HepG2 (cell line): ENCODE measurements at regions not wholly inside any gene's neighbourhood (a gene's known extent, or its start where the extent isn't known, plus 50 kb on each side); places are given as distances from the start of the nearest gene placed in this dataset.

Experiments used
- HOXA5 ChIP-seq: sonication (generic); formaldehyde crosslinking; IDR thresholded peaks from 2 replicates; pipeline ENCODE4 v1.4.0; 2020; ENCODE audit warnings: missing genetic modification reagents
- KIAA2018 ChIP-seq: sonication (generic); formaldehyde crosslinking; IDR thresholded peaks from 2 replicates; pipeline ENCODE4 v1.5.0; 2020; ENCODE audit warnings: mild to moderate bottlenecking, missing genetic modification reagents, borderline replicate concordance
- MAFF ChIP-seq: IDR thresholded peaks from 2 replicates; pipeline ENCODE4 v1.6.1; 2011; ENCODE audit warnings: low read depth, low read length, improper control_type of control experiment
- MXD1 ChIP-seq: sonication (generic); formaldehyde crosslinking; IDR thresholded peaks from 2 replicates; pipeline ENCODE4 v1.4.0; 2020; ENCODE audit warnings: mild to moderate bottlenecking, missing genetic modification reagents
- PHF8 ChIP-seq: sonication (generic); formaldehyde crosslinking; IDR thresholded peaks from 2 replicates; pipeline ENCODE4 v1.5.0; 2020; ENCODE audit warnings: missing genetic modification reagents
- TRIM24 ChIP-seq: sonication (generic); formaldehyde crosslinking; IDR thresholded peaks from 2 replicates; pipeline ENCODE4 v1.8.0; 2022; ENCODE audit warnings: mild to moderate bottlenecking, missing genetic modification reagents
- ZC3H4 ChIP-seq: sonication (generic); formaldehyde crosslinking; IDR thresholded peaks from 2 replicates; pipeline ENCODE4 v1.4.0; 2020; ENCODE audit warnings: missing genetic modification reagents, borderline replicate concordance
- ZHX2 ChIP-seq, 2 experiments: sonication (generic) in 1 of 2; formaldehyde crosslinking in 1 of 2; IDR thresholded peaks; 2 replicates each; pipeline versions ENCODE4 v1.6.1 to v1.9.0; 2014 to 2022; ENCODE audit warnings: antibody characterized with exemption in 1 of 2, borderline replicate concordance in 1 of 2, inconsistent platforms in 1 of 2, low read depth in 1 of 2, missing genetic modification reagents in 1 of 2
- ZNF496 ChIP-seq: sonication (generic); formaldehyde crosslinking; IDR thresholded peaks from 2 replicates; pipeline ENCODE4 v1.8.1; 2023; ENCODE audit warnings: mild to moderate bottlenecking, moderate library complexity, missing genetic modification reagents; ENCODE audit not compliant: insufficient replicate concordance
- ZNF557 ChIP-seq: sonication (generic); formaldehyde crosslinking; IDR thresholded peaks from 2 replicates; pipeline ENCODE4 v1.4.0; 2020; ENCODE audit warnings: missing genetic modification reagents
- ZNF724P ChIP-seq: sonication (generic); formaldehyde crosslinking; IDR thresholded peaks from 2 replicates; pipeline ENCODE4 v1.8.0; 2022; ENCODE audit warnings: missing genetic modification reagents, borderline replicate concordance
- ZNF878 ChIP-seq: sonication (generic); formaldehyde crosslinking; IDR thresholded peaks from 2 replicates; pipeline ENCODE4 v1.8.1; 2023; ENCODE audit warnings: mild to moderate bottlenecking, missing genetic modification reagents, moderate library complexity
- TF ChIP-seq, protein P1 (sequence below): sonication (generic); IDR thresholded peaks from 2 replicates; pipeline ENCODE4 v1.6.1; 2016; ENCODE audit warnings: low read depth, borderline replicate concordance
- TF ChIP-seq, protein P2 (sequence below): IDR thresholded peaks from 2 replicates; pipeline ENCODE4 v1.6.1; 2016; ENCODE audit warnings: low read depth, borderline replicate concordance

GRCh38 chr5:155460501-155460931, 447.0 kb downstream of the KIF4B start (continued):
- TF ChIP-seq ZHX2 (IDR thresholded peaks at IDR 0.05; ENCODE audit: low read depth) (no peak), ZHX2 (CRISPR knock-in tag; IDR thresholded peaks at IDR 0.05; ENCODE audit: borderline replicate concordance) (no peak), HOXA5 (CRISPR knock-in tag) (peak; percentile 29; the same call in 1 of the 2 replicates), KIAA2018 (CRISPR knock-in tag) (no peak), ZNF557 (no peak), ZNF878 (CRISPR knock-in tag) (peak; percentile 78; the same call in 1 of the 2 replicates), MAFF (peak; percentile 99), ZNF724P (CRISPR knock-in tag) (no peak), PHF8 (no peak), ZC3H4 (CRISPR knock-in tag) (no peak), TRIM24 (CRISPR knock-in tag) (no peak), ZNF496 (CRISPR knock-in tag) (no peak), MXD1 (no peak)
- TF ChIP-seq, protein P1, sequence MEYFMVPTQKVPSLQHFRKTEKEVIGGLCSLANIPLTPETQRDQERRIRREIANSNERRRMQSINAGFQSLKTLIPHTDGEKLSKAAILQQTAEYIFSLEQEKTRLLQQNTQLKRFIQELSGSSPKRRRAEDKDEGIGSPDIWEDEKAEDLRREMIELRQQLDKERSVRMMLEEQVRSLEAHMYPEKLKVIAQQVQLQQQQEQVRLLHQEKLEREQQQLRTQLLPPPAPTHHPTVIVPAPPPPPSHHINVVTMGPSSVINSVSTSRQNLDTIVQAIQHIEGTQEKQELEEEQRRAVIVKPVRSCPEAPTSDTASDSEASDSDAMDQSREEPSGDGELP: peak; percentile 53; the same call in 1 of the 2 replicates
- TF ChIP-seq, protein P2, sequence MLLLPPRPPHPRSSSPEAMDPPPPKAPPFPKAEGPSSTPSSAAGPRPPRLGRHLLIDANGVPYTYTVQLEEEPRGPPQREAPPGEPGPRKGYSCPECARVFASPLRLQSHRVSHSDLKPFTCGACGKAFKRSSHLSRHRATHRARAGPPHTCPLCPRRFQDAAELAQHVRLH: peak; percentile 15; the same call in 1 of the 2 replicates
